HG02610 (cell line): ENCODE measurements at regions not wholly inside any gene's neighbourhood (a gene's known extent, or its start where the extent isn't known, plus 50 kb on each side); places are given as distances from the start of the nearest gene placed in this dataset.

Experiments
- ATAC-seq: cut with Tn5 transposase; IDR thresholded peaks from one replicate; pipeline ENCODE4 v1.9.1; 2021; ENCODE audit warnings: mild to moderate bottlenecking, moderate library complexity; ENCODE audit not compliant: unreplicated experiment

GRCh38 chr9:18331808-18332209 lies 142.1 kb upstream of the ADAMTSL1 start:
- no peak for ATAC-seq

DNA sequence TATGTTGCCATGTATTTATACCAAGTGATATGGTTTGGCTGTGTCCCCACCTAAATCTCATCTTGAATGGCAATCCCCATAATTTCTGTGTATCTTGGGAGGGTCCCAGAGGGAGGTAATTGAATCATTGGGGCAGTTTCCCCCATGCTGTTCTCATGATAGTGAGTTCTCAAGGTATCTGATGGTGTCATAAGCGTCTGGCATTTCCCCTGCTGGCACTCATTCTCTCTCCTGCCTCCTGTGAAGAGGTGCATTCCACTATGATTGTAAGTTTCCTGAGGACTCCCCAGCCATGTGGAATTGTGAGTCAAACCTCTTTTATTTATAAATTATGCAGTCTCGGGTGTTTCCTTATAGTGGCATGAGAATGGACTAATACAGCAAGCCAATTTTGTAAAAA lies 140.8 kb upstream of the ADAMTSL1 start:
- ATAC-seq = no peak

- ATAC-seq = no peak
These were observed 138.1 kb upstream of the ADAMTSL1 start for GRCh38 chr9:18335825-18336224.

- ATAC-seq = no peak
These were observed 135.9 kb upstream of the ADAMTSL1 start for GRCh38 chr9:18338042-18338441.

DNA sequence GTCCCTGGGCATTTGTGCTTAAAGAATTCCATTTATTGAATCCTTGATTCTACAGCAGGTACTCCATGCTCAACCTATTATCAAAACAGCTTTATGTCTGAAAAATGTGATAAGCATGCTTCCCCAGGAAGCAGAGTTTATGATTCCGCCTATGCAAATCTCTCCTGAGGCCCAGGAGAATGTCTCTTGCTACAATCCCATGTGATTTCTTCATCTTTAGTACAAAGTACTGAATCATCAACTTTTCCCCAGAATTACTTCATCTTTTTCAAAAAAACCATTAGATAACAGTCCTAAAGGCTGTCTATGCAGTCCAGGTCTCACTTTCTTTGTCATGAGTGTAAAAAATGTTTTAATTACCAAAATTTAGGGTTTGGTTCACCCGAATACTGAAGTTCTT lies 130.2 kb upstream of the ADAMTSL1 start:
- ATAC-seq = no peak

DNA sequence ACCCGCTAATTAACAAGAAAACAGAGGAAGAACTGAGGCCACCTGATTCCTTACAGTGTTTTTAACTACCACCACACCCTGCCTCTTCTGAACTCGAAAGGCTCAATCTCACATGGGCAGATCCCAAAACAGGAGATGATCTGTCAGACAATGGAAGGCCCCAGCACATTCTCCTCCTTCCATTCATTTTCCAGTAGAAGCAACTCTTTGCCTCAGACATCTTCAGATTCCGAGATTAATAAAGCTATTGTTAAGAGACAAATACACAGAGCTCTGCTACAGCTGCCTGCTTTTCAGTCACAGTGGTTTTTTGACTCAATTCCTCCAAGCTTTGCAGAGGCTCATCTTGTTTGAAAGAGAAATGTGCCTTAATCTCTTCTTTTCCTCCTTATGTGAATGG lies 127.2 kb upstream of the ADAMTSL1 start:
- no peak for ATAC-seq

- no peak for ATAC-seq
These were observed 126.4 kb upstream of the ADAMTSL1 start for GRCh38 chr9:18347386-18348082.

GRCh38 chr9:18348083-18348475 lies 125.9 kb upstream of the ADAMTSL1 start:
- ATAC-seq = no peak

GRCh38 chr9:18349530-18349929 lies 124.4 kb upstream of the ADAMTSL1 start:
- no peak for ATAC-seq

DNA sequence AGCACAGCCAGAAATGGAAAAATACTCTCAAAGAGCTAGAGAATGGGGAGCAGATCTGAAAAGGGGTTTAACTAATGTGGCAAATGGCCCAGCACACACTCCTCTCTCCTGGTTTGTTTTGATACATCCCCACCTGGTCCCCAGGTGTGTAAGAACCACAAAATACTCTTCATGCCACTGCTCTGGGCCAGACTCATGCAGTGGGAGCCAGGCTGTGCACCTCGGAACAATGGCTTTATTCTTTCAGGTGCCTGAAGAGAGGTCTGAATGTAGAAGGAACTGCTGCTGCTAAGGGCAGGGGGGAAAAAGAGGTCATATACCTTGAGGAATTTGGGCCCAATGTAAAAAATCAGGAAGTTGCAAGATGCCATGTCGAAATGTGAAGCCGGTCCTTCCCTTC lies 123.9 kb upstream of the ADAMTSL1 start:
- no peak for ATAC-seq

- ATAC-seq = no peak
These were observed 122.9 kb upstream of the ADAMTSL1 start for GRCh38 chr9:18350995-18351595.

DNA sequence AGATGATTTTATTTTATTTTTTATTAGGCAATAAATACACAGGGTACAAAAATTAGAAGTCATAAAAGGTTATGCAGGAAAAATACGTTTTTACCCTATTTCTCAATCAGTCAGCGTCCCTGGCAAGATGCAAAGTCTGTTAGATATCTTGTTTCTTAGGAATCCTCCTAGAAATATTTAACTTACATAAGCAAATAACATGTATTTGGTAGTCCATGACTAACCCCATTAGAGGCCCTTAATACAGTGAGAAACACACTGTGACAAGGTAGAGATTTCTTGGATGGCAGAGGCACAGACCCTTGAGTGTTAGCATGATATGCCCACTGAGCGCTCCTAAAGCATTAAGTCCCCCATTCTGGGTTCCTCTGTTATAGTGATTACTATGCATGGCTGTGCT lies 121.2 kb upstream of the ADAMTSL1 start:
- ATAC-seq = no peak

DNA sequence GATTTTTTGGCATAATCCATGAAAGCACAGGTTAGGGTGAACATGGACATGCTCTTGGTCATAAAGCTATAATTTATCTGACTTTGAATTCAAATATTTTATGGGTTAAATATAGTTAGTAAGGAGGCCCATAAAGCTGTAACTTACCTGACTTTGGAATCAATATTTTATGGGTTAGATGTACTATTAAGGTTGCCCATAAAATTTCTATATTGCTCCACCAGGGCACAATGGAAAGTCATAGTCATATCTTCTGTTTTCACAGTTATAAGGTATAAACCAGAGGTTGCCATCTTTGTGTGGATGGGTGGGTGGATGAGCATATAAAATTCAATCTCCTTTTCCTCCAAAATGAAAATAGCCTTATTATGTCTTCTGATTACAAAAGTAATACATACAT lies 120.5 kb upstream of the ADAMTSL1 start:
- ATAC-seq = no peak

DNA sequence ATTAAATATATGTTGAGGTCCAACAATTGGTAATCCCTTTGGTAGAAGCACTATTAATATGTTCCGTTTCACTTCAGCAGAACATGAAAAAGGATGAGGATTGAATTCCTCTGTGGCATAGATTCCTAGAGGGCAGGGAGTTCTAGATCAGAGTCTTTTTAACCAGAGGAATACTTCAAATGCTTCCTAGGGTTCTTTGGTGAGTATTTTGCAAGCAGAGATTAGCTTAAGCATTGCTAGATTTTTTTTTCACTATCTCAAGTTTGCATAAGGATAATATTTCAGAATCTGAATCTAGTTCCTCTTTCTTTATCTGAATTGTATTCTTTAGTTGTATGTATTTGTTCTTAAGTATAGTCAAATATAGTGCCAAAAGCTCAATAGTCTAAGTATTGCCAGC lies 116.6 kb upstream of the ADAMTSL1 start:
- ATAC-seq = no peak

DNA sequence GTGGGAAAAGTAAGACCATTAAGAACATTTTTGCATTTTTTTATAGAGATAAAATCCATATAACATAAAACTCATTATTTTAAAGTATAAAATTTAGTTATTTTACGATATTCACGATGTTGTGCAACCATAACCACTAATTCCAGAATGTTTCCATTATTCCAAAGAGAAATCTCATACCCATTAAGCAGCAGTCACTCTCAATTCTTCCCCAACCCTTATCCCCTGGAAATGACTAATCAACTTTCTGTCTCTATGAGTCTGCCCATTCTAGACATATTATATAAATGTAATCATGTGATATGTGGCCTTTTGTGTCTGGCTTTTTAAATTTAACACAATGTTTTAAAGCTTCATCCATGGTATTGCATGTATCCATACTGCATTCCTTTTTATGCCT lies 115.6 kb upstream of the ADAMTSL1 start:
- ATAC-seq = no peak

- ATAC-seq = no peak
These were observed 114.6 kb upstream of the ADAMTSL1 start for GRCh38 chr9:18359335-18359734.

DNA sequence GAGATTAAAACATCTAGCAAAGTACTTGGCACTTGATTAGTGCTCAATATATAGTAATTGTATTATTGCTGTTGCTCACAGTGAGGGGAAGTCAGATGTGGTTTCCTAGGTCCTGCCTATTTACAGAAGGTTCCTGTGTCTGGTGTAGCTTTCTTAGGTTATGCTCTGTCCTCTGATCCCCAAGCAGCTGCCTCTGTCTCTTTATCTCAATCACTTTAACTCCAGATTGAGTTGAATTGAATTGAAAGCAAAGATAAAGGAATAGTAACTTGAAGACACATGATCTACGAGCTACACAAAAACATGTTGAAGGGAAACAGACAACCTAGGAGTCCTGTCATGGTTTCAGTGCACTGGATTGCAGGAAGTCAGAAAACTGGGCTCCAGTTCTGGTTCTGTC lies 113.9 kb upstream of the ADAMTSL1 start:
- no peak for ATAC-seq

- no peak for ATAC-seq
These were observed 112.3 kb upstream of the ADAMTSL1 start for GRCh38 chr9:18361646-18362045.

- ATAC-seq = no peak
These were observed 111.8 kb upstream of the ADAMTSL1 start for GRCh38 chr9:18362166-18362565.

DNA sequence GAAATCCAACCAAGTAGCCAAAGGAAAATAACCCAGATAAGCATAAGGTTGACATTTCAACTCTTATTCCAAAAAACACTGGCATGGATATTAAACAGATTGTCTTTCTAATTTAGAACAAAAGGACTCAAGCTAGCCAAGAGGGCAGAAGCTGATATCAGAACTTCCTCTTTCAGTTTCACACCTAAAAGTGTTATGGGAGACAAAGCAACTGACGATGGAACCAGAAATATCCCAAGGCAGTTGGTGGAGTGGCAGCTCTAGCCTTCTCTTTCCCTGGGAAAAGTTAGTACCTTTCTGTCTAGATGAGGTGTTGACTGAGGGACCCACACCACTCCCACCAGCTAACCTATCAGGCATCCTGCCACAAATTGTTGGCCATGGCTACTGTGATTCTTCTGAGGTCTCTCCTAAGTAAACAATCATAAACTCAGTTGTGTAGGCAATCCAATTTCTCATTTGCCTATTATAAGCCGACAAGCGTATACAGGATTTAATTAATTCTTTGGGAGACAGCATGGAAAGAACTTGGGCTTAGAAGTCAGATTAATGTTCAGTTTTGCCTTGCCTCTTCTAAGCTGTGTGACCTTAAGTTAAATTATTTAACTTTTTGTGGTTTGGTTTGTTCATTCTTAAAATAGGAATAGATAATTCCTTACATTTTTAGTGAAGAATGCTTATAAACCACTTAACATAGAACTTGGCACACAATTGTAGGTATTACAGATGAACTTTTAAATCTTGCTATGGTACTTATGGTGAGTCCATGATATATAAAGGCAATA lies 110.9 kb upstream of the ADAMTSL1 start:
- ATAC-seq = peak; percentile 55

- ATAC-seq = no peak
These were observed 108.3 kb upstream of the ADAMTSL1 start for GRCh38 chr9:18365651-18366050.

- no peak for ATAC-seq
These were observed 107.8 kb upstream of the ADAMTSL1 start for GRCh38 chr9:18366184-18366583.
